CD4-positive, alpha-beta T cell treated with Interleukin-15 for 4 hours (primary cell): ENCODE measurements at regions not wholly inside any gene's neighbourhood (a gene's known extent, or its start where the extent isn't known, plus 50 kb on each side); places are given as distances from the start of the nearest gene placed in this dataset.
"Not testable (repeated sequence)": the region's sequence is repeated elsewhere in the genome, so short reads cannot be mapped to it uniquely, and the experiment has no call there.

Experiments
- DNase-seq: peaks from one replicate; pipeline ENCODE4 v3.0.0-alpha.2; 2020; ENCODE audit warnings: low spot score

DNA sequence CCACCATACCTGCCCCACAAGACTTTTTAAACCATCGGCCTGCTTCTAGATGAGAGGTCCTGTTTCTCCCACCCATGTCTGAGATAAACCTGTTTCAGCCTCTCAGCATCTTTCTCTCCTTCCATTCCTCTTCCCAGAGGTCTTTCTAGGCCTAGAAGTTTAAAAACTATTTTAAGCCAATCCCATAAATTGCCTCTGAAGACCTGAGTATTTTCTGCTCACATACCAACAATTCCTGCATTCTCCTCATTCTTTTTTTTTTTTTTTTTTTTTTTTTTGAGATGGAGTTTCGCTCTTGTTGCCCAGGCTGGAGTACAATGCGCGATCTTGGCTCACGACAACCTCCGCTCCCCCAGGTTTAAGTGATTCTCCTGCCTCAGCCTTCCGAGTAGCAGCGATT, 262.9 kb upstream of the AUTS2 start:
- DNase-seq: no peak

DNA sequence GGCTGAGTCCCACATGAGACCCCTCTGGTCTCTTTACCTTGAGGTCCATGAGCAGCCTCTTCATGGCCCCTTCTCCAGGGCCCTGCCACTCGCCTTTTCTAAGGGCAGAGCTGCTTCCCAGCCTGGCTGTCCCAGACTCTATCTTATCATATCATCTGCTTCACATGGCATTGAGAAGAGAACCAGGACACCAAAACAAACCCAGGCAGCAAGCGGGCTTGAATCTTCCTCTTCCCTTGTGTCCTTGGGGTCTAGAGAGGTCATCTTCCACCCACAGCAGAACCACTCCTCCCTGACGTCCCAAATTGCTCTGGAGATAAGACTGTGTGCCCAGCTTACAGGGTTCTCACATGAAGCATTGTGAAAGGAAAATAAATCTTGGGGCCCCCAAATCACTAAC, 261.3 kb upstream of the AUTS2 start:
- DNase-seq: no peak

DNA sequence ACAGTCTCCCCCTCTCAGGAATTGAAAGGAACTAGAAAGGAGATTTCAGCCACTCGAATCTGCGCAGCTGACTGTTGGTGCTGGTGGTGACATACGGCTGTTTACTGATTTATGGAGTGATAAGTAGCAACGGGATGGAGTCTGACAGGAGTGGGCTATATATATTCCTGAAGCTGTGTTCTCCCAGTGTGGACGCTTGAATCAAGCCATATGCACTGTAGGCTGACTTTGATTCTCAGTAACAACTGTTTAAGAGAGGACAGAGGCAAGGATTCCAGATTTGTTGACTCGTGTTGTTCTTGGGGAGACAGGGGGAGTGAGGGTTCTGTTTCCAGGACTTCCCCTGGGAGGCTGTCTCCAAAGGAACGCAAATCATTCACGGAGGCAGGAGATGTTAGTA, 260.1 kb upstream of the AUTS2 start:
- no peak for DNase-seq

DNA sequence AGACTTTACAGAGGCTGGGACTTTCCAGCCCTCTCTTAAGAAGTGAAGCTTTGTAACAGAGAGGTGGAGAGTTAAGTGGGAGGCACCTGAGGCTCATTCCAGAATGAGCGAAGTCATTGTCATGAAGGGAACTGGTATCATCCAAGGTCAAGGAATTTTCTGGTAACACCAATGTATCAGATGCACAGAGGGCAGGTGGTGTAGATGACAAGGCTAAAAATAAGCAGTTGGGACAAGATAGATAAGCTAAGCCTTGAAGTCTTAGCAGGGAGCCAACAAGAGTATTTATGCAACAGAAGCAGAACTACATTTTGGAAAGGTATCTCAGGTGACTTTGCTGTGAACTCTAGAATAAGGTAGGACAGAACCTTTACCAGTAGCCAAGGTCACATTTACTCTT, 257.0 kb upstream of the AUTS2 start:
- DNase-seq: no peak

DNA sequence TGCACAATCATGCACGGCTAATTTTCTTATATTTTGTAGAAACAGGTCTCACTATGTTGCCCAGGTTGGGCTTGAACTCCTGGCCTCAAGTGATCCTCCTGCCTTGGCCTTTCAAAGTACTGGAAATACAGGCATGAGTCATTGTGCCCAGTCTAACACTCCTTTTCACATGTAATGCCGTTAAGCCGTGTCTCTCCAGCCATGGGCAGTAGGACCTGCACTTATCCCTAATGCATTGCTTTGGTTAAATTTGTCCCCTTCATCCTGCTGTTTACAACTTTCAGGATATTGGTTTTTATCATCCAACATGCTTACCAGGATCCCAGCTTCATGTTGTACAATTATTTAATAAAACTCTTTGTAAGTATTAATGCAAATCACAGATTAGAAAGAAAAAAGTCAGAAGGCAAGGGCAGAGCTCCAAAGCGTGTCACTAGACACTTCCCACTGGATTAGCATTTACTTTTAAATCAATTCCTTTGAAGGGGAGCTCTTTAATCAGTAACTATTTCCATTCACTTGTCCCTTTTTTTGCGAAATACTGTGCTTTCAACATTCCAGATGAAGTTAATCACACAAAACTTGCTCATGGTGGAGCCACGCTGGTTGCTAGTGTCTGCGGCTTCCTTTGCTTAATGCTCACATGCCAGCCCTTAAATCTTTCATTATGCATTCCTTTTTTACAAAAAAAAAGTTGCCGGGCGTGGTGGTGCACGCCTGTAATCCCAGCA, 256.0 kb upstream of the AUTS2 start:
- no peak for DNase-seq

DNA sequence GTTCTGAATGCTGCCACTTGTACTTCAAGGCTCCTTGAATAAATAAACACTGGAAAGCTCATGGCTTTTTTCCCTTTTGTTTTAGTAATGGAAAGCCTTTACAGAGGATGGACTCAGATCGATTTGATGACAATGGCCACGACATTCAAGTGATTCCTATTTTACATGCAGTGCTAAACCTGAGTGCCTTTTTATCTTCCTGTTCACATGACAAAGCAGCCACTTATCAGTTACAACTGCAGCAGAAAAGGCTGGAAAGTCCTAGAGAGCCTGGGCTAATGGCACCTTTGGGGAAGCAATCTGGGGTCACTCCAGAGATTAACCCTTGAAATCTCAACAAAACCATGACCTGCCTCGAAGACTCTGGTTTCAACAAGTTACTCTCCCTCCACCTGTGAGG, 249.0 kb upstream of the AUTS2 start:
- no peak for DNase-seq

DNA sequence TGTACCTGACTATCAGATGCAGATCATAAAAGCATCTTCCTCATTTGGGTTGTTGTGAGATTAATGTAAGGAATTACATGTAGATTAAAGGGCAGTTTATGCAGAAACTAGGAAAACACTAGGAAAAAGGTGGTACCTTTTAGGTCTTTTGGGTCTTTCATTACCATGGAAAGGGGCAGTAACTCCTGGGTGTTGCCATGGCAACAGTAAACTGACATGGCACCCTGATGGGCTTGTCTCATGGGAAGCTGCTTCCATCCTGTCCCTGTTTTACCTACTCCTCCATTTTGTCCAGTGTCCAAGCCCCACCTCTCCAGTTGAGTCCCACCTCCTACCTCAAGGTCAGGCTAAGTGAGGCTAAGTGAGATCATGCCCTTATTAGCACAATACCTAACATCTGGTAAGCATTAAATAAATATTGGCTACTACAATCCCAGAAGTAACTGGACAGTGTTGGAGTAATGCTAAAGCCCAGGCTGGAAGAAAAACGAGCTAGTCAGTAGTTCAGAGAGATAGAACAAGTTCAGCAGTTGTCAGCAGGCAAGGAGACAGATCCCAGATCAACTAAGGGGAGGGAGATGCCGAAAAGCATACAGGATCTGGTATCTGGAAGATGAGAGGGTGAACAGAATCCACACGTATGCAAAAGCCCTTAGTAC, 240.0 kb upstream of the AUTS2 start:
- DNase-seq: no peak

DNA sequence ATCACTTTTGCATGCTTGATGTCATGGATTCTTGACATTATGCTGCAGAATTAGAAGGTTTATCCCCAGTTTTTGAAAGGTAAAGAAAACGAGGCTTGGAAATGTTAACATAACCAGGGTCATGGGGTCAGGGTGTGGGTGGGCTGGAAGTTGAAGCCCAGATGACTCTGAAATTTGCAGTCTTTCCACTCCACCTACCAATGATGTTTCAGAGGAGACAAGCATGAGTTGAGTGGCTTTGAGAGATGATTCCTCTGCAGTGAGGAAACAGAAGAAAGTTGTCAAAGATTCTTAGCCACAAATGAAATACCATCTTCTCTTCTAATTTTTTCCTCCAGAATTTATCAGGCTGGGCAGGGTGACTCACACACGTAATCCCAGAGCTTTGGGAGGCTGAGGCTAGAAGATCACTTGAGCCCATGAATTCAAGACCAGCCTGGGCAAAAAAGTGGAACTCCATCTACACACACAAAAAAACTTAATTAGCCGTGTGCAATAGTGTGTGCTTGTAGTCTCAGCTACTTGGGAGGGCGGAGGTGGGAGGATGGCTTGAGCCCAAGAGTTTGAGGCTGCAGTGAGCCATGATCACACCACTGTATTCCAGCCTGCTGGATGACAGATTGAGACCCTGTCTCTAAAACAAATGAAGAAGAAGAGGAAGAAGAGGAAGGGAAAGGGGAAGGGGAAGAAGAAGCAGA, 239.1 kb upstream of the AUTS2 start:
- no peak for DNase-seq

DNA sequence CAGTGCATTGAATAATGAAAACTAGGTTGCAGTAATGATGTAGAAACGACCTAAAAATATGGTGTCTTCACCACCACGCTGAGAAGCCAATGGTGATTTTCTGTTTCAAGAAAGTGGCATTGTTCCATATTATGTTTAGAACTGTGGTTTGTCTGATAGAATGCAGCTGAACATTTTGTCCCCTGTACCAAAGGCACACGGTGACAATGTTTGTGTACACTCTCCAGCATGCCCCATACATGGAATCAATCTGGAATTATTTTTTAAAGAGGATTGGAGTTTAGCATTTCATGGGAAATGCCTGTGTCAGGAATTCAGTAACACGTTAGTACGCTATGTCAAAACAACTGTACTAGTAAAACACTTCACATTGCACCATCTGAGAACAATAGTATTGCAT, 237.4 kb upstream of the AUTS2 start:
- no peak for DNase-seq

DNA sequence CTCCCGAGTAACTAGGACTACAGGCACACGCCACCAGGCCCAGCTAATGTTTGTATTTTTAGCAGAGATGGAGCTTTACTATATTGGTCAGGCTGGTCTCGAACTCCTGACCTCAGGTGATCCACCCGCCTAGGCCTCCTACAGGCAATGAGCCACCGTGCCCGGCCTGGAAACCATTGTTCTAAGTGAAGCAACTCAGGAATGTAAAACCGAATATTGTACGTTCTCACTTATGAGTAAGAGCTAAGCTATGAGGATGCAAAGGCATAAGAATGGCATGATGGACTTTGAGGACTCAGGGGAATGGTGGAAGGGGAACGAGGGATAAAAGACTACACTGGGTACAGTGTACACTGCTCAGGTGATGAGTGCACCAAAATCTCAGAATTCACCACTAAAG, 235.1 kb upstream of the AUTS2 start:
- DNase-seq: no peak

DNA sequence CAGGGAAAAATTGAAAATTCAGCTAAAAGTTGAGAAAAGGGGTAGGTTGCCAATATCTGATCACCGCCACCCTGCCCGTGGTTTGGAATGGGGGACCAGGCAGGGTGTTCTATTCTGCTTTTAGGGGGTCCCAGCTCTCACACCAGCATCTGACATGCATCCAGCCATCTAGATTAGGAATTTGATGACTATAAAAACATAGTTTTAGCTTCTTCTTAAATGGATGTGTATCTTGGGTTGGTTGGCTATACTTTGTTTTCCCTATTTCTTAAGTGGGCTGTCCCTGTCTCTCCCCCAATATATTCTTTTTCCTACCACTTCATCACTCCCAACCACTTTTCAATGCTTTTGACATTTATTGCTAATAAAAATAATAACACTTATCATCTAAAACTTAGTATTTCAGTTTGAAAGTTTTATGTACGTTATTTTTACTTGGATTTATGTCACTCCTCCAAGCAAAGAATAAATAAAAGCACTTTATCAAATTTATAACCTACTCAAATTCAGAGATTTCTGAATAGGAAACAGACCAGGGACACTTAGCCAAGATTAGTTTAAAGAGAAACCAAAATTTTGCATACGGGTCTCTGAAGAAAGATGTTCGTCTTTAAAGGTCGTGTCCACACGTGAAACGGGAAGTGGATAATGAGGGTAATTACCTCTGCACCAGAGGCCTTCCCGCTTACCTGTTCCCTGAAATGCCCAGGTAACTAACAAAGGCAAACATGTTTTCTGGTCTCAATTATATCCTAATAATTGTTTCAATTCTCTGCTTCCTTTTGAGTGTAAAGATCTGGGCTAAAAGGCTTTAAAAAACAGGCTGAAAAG, 233.2 kb upstream of the AUTS2 start:
- DNase-seq: no peak

DNA sequence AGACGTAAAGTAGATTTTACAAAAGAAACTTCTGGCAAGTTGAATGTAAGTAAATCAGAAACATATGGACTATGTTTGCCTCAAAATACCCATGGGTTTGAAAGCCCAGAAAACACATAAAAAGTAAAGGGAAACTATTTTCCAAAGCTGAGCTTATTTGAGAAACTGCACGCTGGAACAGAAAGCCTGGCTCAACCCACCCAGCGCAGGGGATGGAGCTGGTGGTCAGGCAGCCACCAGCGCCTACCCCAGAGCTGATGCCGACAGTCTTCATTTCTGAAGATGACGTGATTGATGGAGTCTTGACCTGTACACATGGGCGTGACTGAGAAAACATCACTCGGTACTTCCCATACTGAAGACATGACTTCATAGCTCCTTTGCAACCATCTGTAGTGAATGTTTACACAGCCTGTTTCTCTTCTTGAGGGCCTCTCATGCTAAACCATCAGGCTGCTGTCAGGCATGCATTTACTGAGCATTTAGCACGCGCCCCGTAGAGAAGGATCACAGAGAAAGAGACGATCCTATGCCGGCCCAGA, 232.6 kb upstream of the AUTS2 start:
- DNase-seq: no peak

DNA sequence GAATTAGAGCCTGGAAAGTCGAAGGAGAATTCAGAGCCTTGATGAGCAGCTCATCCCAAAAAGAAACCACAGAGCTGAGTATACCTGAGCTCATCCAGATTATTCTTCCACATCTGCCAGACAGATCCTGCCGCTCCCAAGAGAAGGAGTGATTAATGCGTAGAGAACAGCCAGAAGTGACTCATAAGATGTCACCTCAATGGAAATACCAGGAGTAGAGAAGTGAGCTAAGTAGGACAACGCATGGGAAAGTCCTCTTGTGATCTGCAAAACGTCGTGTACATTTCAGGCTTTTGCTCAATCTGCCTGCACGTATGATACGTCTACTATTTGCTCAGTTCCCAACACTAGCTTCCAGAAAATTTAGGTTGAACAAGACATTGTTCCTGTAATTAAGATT, 230.5 kb upstream of the AUTS2 start:
- no peak for DNase-seq

DNA sequence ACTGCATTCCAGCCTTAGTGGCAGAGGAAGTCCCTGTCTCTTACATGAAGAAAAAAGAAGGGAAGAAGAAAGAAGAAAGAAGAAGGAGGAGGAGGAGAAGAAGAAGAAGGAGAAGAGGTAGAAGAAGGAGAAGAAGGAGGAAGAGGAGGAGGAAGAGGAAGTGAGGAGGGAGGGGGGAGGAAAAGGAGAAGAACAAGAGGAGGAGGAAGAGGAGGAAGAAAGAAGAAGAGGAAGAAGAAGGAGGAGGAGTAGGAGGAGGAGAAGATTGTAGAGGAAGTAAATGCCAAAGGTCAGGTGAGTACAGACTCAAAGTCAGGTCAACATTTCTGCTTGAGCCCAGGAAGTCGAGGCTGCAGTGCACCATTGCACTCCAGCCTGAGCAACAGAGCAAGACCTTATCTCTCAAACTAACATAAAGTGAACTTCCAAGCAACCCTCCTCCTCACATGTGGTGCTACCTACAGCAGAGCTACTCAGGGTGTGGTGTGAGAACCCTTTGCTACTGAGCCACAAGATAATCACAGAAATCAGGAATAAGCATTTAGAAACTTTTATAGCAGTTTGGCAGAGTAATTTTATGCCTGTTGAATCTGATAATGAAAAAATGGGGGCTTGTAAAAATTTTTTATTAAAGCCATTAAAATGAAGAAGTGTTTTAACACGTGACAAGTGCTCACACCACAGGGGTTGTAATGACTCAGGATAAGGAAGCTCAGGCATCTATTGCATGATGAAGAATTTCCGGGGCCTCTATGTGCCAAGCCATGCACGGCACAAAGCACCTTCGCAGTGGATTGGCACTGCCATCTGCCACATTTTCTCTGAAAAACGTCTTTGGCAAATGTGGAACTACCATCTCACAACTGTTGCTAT, 224.9 kb upstream of the AUTS2 start:
- no peak for DNase-seq

DNA sequence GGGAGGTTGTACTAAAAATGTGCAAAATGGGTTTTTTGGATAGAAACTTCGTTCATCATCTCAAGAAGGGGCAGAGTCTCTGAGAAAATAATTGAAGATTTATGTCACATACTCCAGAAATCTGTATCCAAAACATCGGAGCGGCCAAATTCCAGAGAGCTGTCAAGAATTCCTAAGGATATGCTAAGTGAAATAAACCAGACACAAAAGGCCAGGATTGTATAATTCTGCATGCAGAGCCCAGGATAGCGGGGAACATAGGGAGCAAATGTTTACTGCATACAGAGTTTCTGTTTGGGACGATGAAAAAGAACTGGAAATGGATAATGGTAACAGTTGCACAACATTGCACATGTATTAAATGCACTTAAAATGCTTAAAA, 224.2 kb upstream of the AUTS2 start:
- DNase-seq: no peak

DNA sequence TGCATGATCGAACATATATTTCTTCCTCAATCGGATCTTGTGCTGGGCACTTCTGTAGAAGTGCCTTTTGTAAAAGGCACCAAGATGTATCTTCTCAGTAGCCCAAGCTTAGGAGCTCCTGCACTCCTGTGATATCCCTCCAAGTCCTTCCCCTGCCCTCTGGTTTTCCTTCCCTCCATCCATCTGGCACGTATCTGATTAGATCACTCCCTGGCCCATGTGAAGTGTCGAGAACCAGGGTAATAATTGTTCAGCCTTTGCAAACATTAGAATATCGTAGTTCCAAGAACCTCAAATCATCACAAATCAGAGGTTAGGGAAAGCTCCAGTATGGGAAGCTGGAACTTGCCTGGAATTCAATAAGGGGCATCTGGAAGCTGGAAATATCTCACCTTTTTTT, 221.1 kb upstream of the AUTS2 start:
- no peak for DNase-seq

DNA sequence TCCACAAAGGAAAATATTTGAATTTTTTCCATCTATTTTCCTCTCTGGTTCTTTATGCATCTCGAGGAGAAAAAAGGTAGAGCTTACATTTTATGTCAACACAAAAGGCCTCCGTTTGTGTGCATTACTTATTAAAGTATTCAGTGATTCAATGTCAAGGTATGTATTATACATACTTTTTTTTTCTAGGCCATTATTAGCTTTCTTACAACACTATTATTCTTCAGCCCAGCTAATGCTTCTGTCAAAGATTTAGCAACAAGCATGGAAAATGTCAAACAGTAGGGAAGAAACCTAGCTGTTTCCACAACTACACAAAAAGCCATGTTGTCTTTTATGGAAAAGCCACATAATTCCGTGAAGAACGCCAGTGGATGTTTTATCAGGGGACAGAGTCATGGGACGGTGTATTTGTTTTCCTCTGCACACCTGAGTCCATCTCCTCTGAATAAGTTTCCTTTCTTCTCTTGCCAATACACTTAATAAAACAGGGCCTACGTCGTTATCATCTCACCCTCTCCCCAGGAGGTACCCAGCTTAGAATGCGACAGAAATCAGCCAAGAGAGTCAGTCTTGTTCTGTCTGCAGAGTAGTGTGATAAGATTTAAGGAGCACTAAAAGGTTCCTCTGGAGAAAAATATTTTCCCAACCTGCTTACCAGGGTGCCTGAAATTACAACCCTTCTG, 209.7 kb upstream of the AUTS2 start:
- DNase-seq: no peak

DNA sequence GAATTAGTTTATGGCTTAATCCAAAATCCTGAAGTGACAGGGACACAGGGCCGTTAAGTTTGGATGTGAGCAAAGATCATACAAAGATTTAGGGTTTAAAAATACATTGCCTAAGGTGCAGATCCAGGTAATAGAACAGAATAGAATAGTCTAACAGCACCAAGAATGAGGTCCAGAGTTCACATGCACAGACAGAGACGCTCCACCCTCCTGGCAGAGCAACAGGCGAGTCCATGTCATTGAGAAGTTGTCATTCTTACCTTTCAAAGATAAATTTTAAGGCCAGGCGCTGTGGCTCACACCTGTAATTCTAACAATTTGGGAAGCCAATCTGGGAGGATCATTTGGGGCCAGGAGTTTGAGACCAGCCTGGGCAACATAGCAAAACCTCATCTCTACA, 209.1 kb upstream of the AUTS2 start:
- DNase-seq: no peak

DNA sequence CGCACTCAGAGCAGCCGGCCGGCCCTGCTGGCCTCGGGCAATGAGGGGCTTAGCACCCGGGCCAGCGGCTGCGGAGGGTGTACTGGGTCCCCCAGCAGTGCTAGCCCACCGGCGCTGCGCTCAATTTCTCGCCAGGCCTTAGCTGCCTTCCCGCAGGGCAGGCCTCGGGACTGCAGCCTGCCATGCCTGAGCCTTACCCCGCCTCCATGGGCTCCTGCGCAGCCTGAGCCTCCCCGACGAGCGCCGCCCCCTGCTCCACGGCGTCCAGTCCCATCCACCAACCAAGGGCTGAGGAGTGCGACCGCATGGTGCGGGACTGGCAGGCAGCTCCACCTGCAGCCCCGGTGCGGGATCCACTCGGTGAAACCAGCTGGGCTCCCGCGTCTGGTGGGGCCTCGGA, 204.4 kb upstream of the AUTS2 start:
- DNase-seq: not testable (repeated sequence)

DNA sequence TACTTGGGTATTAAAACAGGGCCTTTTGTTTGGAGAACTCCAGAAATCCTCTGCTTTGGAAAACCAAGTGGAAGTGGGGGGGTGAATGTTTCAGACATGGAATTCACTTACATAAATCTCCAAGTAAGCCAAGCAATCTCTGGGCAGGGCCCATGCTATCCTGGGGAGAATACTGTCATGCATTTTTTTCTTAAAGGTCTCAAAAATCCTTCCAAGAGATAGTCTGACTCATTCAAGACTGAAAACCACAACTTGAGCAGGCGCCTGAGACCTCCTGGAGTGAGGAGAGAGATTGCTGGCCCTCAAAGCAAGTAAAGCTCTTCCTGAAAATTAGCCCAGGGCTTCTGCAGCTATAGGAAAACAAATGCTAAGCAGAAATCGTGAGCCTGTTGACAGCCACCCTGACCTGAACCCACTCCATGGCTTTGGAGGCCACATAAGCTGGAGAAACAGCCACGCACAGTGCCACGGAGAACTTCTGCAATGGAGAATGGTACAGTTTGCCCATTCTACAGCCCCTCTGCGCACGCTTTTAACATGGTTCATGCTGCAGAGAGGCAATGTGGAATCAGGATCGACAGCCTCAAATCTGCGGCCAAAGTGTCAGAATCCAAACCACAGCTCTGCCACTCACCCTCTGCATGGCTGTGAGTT, 203.1 kb upstream of the AUTS2 start:
- DNase-seq: no peak
